H9 (cell line): ENCODE measurements at regions not wholly inside any gene's neighbourhood (a gene's known extent, or its start where the extent isn't known, plus 50 kb on each side); places are given as distances from the start of the nearest gene placed in this dataset.

Experiments used
- DNase-seq: peaks from one replicate; pipeline ENCODE4 v3.0.0-alpha.2; 2017
- H2AFZ ChIP-seq: one replicate; pipeline ENCODE4 v1.6.1; 2013; ENCODE audit warnings: mild to moderate bottlenecking, low read length, control low read depth, moderate library complexity
- H2AK5ac ChIP-seq: 2 replicates; pipeline ENCODE4 v1.6.1; 2013; ENCODE audit warnings: low read length, control low read depth, mixed read lengths; ENCODE audit not compliant: insufficient read length
- H2BK120ac ChIP-seq: one replicate; pipeline ENCODE4 v1.6.1; 2013; ENCODE audit warnings: low read depth, mild to moderate bottlenecking, low read length, control low read depth, inconsistent platforms; ENCODE audit not compliant: poor library complexity, severe bottlenecking
- H2BK12ac ChIP-seq: 2 replicates; pipeline ENCODE4 v1.6.1; 2013; ENCODE audit warnings: low read length, control low read depth, mixed read lengths, low read depth; ENCODE audit not compliant: insufficient read length
- H2BK15ac ChIP-seq: 2 replicates; pipeline ENCODE4 v1.6.1; 2013; ENCODE audit warnings: low read depth, low read length, control low read depth
- H2BK20ac ChIP-seq: one replicate; pipeline ENCODE4 v1.6.1; 2013; ENCODE audit warnings: low read depth, mild to moderate bottlenecking, low read length, control low read depth, inconsistent platforms; ENCODE audit not compliant: poor library complexity, severe bottlenecking
- H2BK5ac ChIP-seq: 2 replicates; pipeline ENCODE4 v1.6.1; 2013; ENCODE audit warnings: low read length, control low read depth, mixed read lengths; ENCODE audit not compliant: insufficient read length
- H3K14ac ChIP-seq: 2 replicates; pipeline ENCODE4 v1.6.1; 2013; ENCODE audit warnings: low read length, control low read depth; ENCODE audit not compliant: insufficient read depth
- H3K18ac ChIP-seq: 2 replicates; pipeline ENCODE4 v1.6.1; 2013; ENCODE audit warnings: low read depth, mild to moderate bottlenecking, mixed read lengths, low read length, control low read depth; ENCODE audit not compliant: insufficient read length
- H3K23ac ChIP-seq: 2 replicates; pipeline ENCODE4 v1.6.1; 2013; ENCODE audit warnings: low read length, control low read depth, mixed read lengths, low read depth; ENCODE audit not compliant: insufficient read length
- H3K23me2 ChIP-seq: 2 replicates; pipeline ENCODE4 v1.6.1; 2013; ENCODE audit warnings: low read depth, mild to moderate bottlenecking, mixed read lengths, low read length, control low read depth; ENCODE audit not compliant: insufficient read length, poor library complexity, severe bottlenecking
- H3K27ac ChIP-seq: 2 replicates; pipeline ENCODE4 v1.5.1; 2013; ENCODE audit warnings: low read length, control low read depth, mixed read lengths, low read depth; ENCODE audit not compliant: insufficient read length
- H3K27me3 ChIP-seq: 2 replicates; pipeline ENCODE4 v1.6.1; 2013; ENCODE audit warnings: low read length, control low read depth, inconsistent platforms; ENCODE audit not compliant: insufficient read depth
- H3K4ac ChIP-seq: 2 replicates; pipeline ENCODE4 v1.6.1; 2013; ENCODE audit warnings: low read depth, mild to moderate bottlenecking, control low read depth, inconsistent platforms, low read length, moderate library complexity
- H3K4me1 ChIP-seq: 2 replicates; pipeline ENCODE4 v1.6.1; 2013; ENCODE audit warnings: low read length, control low read depth, inconsistent platforms; ENCODE audit not compliant: insufficient read depth
- H3K4me2 ChIP-seq: 2 replicates; pipeline ENCODE4 v1.6.1; 2013; ENCODE audit warnings: low read length, control low read depth, mixed read lengths; ENCODE audit not compliant: insufficient read length, insufficient read depth
- H3K56ac ChIP-seq: 2 replicates; pipeline ENCODE4 v1.6.1; 2013; ENCODE audit warnings: low read depth, mild to moderate bottlenecking, mixed read lengths, low read length, control low read depth; ENCODE audit not compliant: insufficient read length
- H3K79me1 ChIP-seq: 2 replicates; pipeline ENCODE4 v1.6.1; 2013; ENCODE audit warnings: low read depth, mild to moderate bottlenecking, moderate library complexity, low read length, control low read depth, inconsistent platforms; ENCODE audit not compliant: insufficient read depth, poor library complexity, severe bottlenecking
- H3K79me2 ChIP-seq: 2 replicates; pipeline ENCODE4 v1.6.1; 2013; ENCODE audit warnings: low read length, control low read depth, inconsistent platforms; ENCODE audit not compliant: insufficient read depth
- H3K9ac ChIP-seq: 2 replicates; pipeline ENCODE4 v1.6.1; 2013; ENCODE audit warnings: low read length, control low read depth, mixed read lengths; ENCODE audit not compliant: insufficient read length; ENCODE audit errors: extremely low read depth
- H3K9me3 ChIP-seq: one replicate; pipeline ENCODE4 v1.6.1; 2013; ENCODE audit warnings: low read depth, low read length, inconsistent platforms; ENCODE audit not compliant: control insufficient read depth
- H3T11ph ChIP-seq: one replicate; pipeline ENCODE4 v1.6.1; 2013; ENCODE audit warnings: mild to moderate bottlenecking, low read length, control low read depth, inconsistent platforms
- H4K20me1 ChIP-seq: one replicate; pipeline ENCODE4 v1.6.1; 2013; ENCODE audit not compliant: control insufficient read depth, insufficient read length, insufficient read depth
- H4K5ac ChIP-seq: 2 replicates; pipeline ENCODE4 v1.6.1; 2013; ENCODE audit warnings: low read depth, mild to moderate bottlenecking, mixed read lengths, low read length, control low read depth; ENCODE audit not compliant: insufficient read length
- H4K8ac ChIP-seq: replicated peaks from 2 replicates; pipeline ENCODE4 v1.6.1; 2013; ENCODE audit warnings: low read length, control low read depth, mixed read lengths, low read depth; ENCODE audit not compliant: insufficient read length
- H4K91ac ChIP-seq: 2 replicates; pipeline ENCODE4 v1.6.1; 2013; ENCODE audit warnings: low read depth, mild to moderate bottlenecking, moderate library complexity, mixed read lengths, low read length, control low read depth; ENCODE audit not compliant: insufficient read length
- H3K27ac Mint-ChIP-seq, 3 experiments: 2 replicates in 2 of 3; 3 replicates in 1 of 3; pipeline ENCODE4 v1.8.0; 2020 to 2021; ENCODE audit warnings: mixed read lengths in 3 of 3, mild to moderate bottlenecking in 1 of 3, moderate library complexity in 1 of 3
- H3K27me3 Mint-ChIP-seq: 2 replicates; pipeline ENCODE4 v1.8.0; 2021; ENCODE audit warnings: low read depth, mild to moderate bottlenecking, moderate library complexity, mixed read lengths
- H3K36me3 Mint-ChIP-seq, 3 experiments: 2 replicates in 2 of 3; 3 replicates in 1 of 3; pipeline ENCODE4 v1.8.0; 2020 to 2021; ENCODE audit warnings: low read depth in 3 of 3, mixed read lengths in 3 of 3; ENCODE audit not compliant: insufficient read depth in 1 of 3
- H3K4me1 Mint-ChIP-seq, 2 experiments: 2 replicates each; pipeline ENCODE4 v1.8.0; 2020; ENCODE audit warnings: mixed read lengths in 2 of 2
- H3K4me3 Mint-ChIP-seq, 2 experiments: 2 replicates in 1 of 2; 3 replicates in 1 of 2; pipeline ENCODE4 v1.8.0; 2020 to 2021; ENCODE audit warnings: mild to moderate bottlenecking in 2 of 2, mixed read lengths in 2 of 2, moderate library complexity in 1 of 2
- H3K9me3 Mint-ChIP-seq, 2 experiments: 2 replicates in 1 of 2; 3 replicates in 1 of 2; pipeline ENCODE4 v1.8.0; 2020; ENCODE audit warnings: mild to moderate bottlenecking in 2 of 2, mixed read lengths in 2 of 2, moderate library complexity in 1 of 2
- CTCF ChIP-seq: fragments of 200-600 bp; sonication (generic); conservative IDR thresholded peaks from 3 replicates; pipeline ENCODE4 v1.8.0; 2021; ENCODE audit warnings: antibody characterized with exemption, mild to moderate bottlenecking
- WGBS: extraction: QIAGEN DNeasy Blood & Tissue Kit; methylation state at CpG from one replicate; pipeline ENCODE4 v1.1.7; 2013; ENCODE audit warnings: missing lambda C conversion rate, low lambda C conversion rate, mixed read lengths; ENCODE audit not compliant: insufficient read length; ENCODE audit errors: extremely low coverage; 5-methylcytosine and 5-hydroxymethylcytosine counted together

- WGBS: no CpG with 5 or more reads among the region's 1 CpG
- no peak for DNase-seq
- Histone ChIP-seq H3K79me2 (no peaks in the 10 kb centered on the region), H3K4me2 (no peak overlapping the region), H3K9me3 (no peaks in the 10 kb centered on the region), H4K20me1 (no peaks in the 10 kb centered on the region), H3T11ph (no peak overlapping the region), H2BK15ac (no peak overlapping the region), H4K5ac (no peak overlapping the region), H3K23ac (no peak overlapping the region), H2AK5ac (no peak overlapping the region), H4K8ac (no peak overlapping the region), H2BK12ac (no peak overlapping the region), H3K79me1 (no peaks in the 10 kb centered on the region), H3K23me2 (no peaks in the 10 kb centered on the region), H2BK5ac (no peak overlapping the region), H2AFZ (no peak overlapping the region), H3K14ac (no peak overlapping the region), H3K4ac (no peak overlapping the region), H2BK120ac (no peak overlapping the region), H4K91ac (no peak overlapping the region), H3K4me1 (no peaks in the 10 kb centered on the region), H3K27me3 (no peaks in the 10 kb centered on the region), H3K9ac (no peak overlapping the region), H3K56ac (no peak overlapping the region), H3K18ac (no peak overlapping the region), H3K27ac (no peak overlapping the region), H2BK20ac (no peak overlapping the region)
- no peaks in the 10 kb centered on the region for H3K36me3 Mint-ChIP-seq
- peaks cover 0 to 2% of the 10 kb centered on the region in 2 experiments; a peak in 1 of 5 replicates for H3K9me3 Mint-ChIP-seq
- H3K27ac Mint-ChIP-seq: no peak overlapping the region
- no peak for TF ChIP-seq CTCF
- no peak overlapping the region for H3K4me3 Mint-ChIP-seq
- H3K27me3 Mint-ChIP-seq: no peaks in the 10 kb centered on the region
- H3K4me1 Mint-ChIP-seq: peaks cover 0 to 4% of the 10 kb centered on the region in 2 experiments; a peak in 1 of 4 replicates
These were observed 267.1 kb upstream of the EDNRB start for GRCh38 chr13:78185700-78186099.
